ENCODE measurements at regions not wholly inside any gene's neighbourhood (a gene's known extent, or its start where the extent isn't known, plus 50 kb on each side); places are given as distances from the start of the nearest gene placed in this dataset.
"Not testable (repeated sequence)": the region's sequence is repeated elsewhere in the genome, so short reads cannot be mapped to it uniquely, and the experiment has no call there.

GRCh38 chr5:85972539-85972938 lies 645.2 kb upstream of the COX7C start:
- TF ChIP-seq, protein P1, sequence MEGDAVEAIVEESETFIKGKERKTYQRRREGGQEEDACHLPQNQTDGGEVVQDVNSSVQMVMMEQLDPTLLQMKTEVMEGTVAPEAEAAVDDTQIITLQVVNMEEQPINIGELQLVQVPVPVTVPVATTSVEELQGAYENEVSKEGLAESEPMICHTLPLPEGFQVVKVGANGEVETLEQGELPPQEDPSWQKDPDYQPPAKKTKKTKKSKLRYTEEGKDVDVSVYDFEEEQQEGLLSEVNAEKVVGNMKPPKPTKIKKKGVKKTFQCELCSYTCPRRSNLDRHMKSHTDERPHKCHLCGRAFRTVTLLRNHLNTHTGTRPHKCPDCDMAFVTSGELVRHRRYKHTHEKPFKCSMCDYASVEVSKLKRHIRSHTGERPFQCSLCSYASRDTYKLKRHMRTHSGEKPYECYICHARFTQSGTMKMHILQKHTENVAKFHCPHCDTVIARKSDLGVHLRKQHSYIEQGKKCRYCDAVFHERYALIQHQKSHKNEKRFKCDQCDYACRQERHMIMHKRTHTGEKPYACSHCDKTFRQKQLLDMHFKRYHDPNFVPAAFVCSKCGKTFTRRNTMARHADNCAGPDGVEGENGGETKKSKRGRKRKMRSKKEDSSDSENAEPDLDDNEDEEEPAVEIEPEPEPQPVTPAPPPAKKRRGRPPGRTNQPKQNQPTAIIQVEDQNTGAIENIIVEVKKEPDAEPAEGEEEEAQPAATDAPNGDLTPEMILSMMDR (IDR thresholded peaks at IDR 0.05; ENCODE audit: control insufficient read depth, extremely low read depth, insufficient read depth): no peak
- no peak for DNase-seq (ENCODE audit: low read depth)
- no peak overlapping the region for H3K4me3 ChIP-seq (ENCODE audit: low read depth, low read length)

- H3K4me3 ChIP-seq (ENCODE audit: low read depth, low read length): no peak overlapping the region
- DNase-seq (ENCODE audit: low read depth): peak; percentile 17
- TF ChIP-seq, protein P1 (IDR thresholded peaks at IDR 0.05; ENCODE audit: control insufficient read depth, extremely low read depth, insufficient read depth): no peak
Measured at GRCh38 chr5:85985167-85985566, 632.6 kb upstream of the COX7C start.

- no peak overlapping the region for H3K4me3 ChIP-seq (ENCODE audit: low read depth, low read length)
- DNase-seq (ENCODE audit: low read depth): no peak
- TF ChIP-seq, protein P1 (IDR thresholded peaks at IDR 0.05; ENCODE audit: control insufficient read depth, extremely low read depth, insufficient read depth): no peak
Measured at GRCh38 chr5:85990998-85991397, 626.7 kb upstream of the COX7C start.

DNA sequence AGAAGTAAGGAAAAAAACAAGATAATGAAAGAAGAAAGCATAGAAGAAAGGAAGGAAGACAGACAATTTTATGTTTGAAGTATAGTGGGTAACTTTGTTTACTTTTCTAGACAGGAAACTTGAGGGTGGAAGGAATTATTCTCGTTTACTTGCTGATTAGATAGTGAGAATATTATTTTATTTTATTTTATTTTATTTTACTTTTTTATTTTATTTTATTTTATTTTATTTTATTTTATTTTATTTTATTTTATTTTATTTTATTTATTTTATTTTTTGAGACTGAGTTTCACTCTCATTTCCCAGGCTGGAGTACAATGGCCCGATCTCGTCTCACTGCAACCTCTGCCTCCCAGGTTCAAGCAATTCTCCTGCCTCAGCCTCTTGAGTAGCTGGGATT lies 623.1 kb upstream of the COX7C start:
- not testable (repeated sequence) for DNase-seq (ENCODE audit: low read depth); H3K4me3 ChIP-seq (ENCODE audit: low read depth, low read length)

GRCh38 chr5:85998656-85999055 lies 619.1 kb upstream of the COX7C start:
- DNase-seq (ENCODE audit: low read depth): no peak
- TF ChIP-seq, protein P1 (IDR thresholded peaks at IDR 0.05; ENCODE audit: control insufficient read depth, extremely low read depth, insufficient read depth): no peak
- no peak overlapping the region for H3K4me3 ChIP-seq (ENCODE audit: low read depth, low read length)

DNA sequence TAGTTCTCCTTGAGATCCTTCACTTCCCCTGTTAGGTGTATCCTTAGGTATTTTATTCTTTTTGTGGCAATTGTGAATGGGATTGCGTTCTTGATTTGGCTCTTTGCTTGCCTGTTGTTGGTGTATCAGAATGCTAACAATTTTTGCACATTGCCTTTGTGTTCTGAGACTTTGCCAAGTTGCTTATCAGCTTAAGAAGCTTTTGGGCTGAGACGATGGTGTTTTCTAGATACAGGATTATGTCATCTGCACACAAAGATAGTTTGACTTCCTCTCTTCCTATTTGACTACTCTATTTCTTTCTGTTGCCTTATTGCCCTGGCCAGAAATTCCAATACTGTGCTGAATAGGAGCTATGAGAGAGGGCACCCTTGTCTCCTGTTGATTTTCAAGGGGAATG lies 609.4 kb upstream of the COX7C start:
- TF ChIP-seq, protein P1 (IDR thresholded peaks at IDR 0.05; ENCODE audit: control insufficient read depth, extremely low read depth, insufficient read depth): no peak
- no peak for DNase-seq (ENCODE audit: low read depth)
- no peak overlapping the region for H3K4me3 ChIP-seq (ENCODE audit: low read depth, low read length)

- TF ChIP-seq, protein P1 (IDR thresholded peaks at IDR 0.05; ENCODE audit: control insufficient read depth, extremely low read depth, insufficient read depth): no peak
- DNase-seq (ENCODE audit: low read depth): no peak
- H3K4me3 ChIP-seq (ENCODE audit: low read depth, low read length): no peak overlapping the region
Measured at GRCh38 chr5:86008704-86009103, 609.0 kb upstream of the COX7C start.

Measured in LNCaP clone FGC (cell line).